Cardiac fibroblast (primary cell): ENCODE measurements at regions not wholly inside any gene's neighbourhood (a gene's known extent, or its start where the extent isn't known, plus 50 kb on each side); places are given as distances from the start of the nearest gene placed in this dataset.

ENCODE experiments used
- DNase-seq, 2 donors: peaks; one replicate each; pipeline versions ENCODE4 v3.0.0 to v3.0.0-alpha.2; 2010; ENCODE audit warnings: low read depth in 2 of 2
- H3K4me3 ChIP-seq, 2 donors: replicated peaks in 1 of 2; 1 replicate in 1 of 2; 2 replicates in 1 of 2; pipeline ENCODE4 v1.5.1; 2011; ENCODE audit warnings: low read depth in 2 of 2, low read length in 2 of 2, mild to moderate bottlenecking in 2 of 2, moderate library complexity in 1 of 2
- CTCF ChIP-seq: IDR thresholded peaks from one replicate; pipeline ENCODE4 v1.5.1; 2011; ENCODE audit warnings: low read depth, mild to moderate bottlenecking, low read length, inconsistent platforms

GRCh38 chrX:20767346-20767745 is 500.6 kb upstream of the RPS6KA3 start:
- H3K4me3 ChIP-seq = no peak overlapping the region
- TF ChIP-seq CTCF = no peak
- DNase-seq = no peak

GRCh38 chrX:20756585-20756984 is 489.9 kb upstream of the RPS6KA3 start:
- TF ChIP-seq CTCF = no peak
- no peak for DNase-seq
- H3K4me3 ChIP-seq = no peak overlapping the region

GRCh38 chrX:20753076-20753475 is 486.4 kb upstream of the RPS6KA3 start:
- no peak overlapping the region for H3K4me3 ChIP-seq
- DNase-seq = no peak
- no peak for TF ChIP-seq CTCF

GRCh38 chrX:20746690-20747089 is 480.0 kb upstream of the RPS6KA3 start:
- no peak overlapping the region for H3K4me3 ChIP-seq
- TF ChIP-seq CTCF = no peak
- no peak for DNase-seq

GRCh38 chrX:20743046-20743445 is 476.3 kb upstream of the RPS6KA3 start:
- no peak overlapping the region for H3K4me3 ChIP-seq
- no peak for TF ChIP-seq CTCF
- DNase-seq = no peak

- TF ChIP-seq CTCF = no peak
- DNase-seq = no peak
- no peak overlapping the region for H3K4me3 ChIP-seq
These were observed 475.4 kb upstream of the RPS6KA3 start for GRCh38 chrX:20742106-20742505.

GRCh38 chrX:20740443-20740842 is 473.7 kb upstream of the RPS6KA3 start:
- H3K4me3 ChIP-seq = no peak overlapping the region
- DNase-seq = no peak
- TF ChIP-seq CTCF = no peak
